Astrocyte of the cerebellum (primary cell): ENCODE measurements at regions not wholly inside any gene's neighbourhood (a gene's known extent, or its start where the extent isn't known, plus 50 kb on each side); places are given as distances from the start of the nearest gene placed in this dataset.
A peak's percentile ranks its signal among the peaks of the same experiment; 100 is the strongest.

Source experiments
- DNase-seq: peaks from one replicate; pipeline ENCODE4 v3.0.0-alpha.2; 2011; ENCODE audit warnings: low read depth
- H3K4me3 ChIP-seq: 2 replicates; pipeline ENCODE4 v1.5.1; 2011; ENCODE audit warnings: mild to moderate bottlenecking, low read depth, low read length, moderate library complexity
- CTCF ChIP-seq: IDR thresholded peaks from 2 replicates; pipeline ENCODE4 v1.5.1; 2012; ENCODE audit warnings: low read length, low read depth, moderate library complexity, mild to moderate bottlenecking; ENCODE audit errors: missing control alignments
- in situ Hi-C: cut with HindIII; loops from 2 replicates; pipeline ENCODE4 v1.10.0; 2017; ENCODE audit warnings: low sequenced_read_pairs

- DNase-seq: no peak
- in situ Hi-C loops: no loop called here
Measured at GRCh38 chr6:48057601-48058000, 53.4 kb downstream of the PTCHD4 start.

GRCh38 chr6:48048451-48049146 lies 62.4 kb downstream of the PTCHD4 start:
- TF ChIP-seq CTCF: no peak
- in situ Hi-C loops: no loop called here
- H3K4me3 ChIP-seq: no peak overlapping the region
- DNase-seq: no peak

More at GRCh38 chr6:48057601-48058000, 53.4 kb downstream of the PTCHD4 start:
- H3K4me3 ChIP-seq: no peak overlapping the region
- no peak for TF ChIP-seq CTCF

- in situ Hi-C loops: no loop called here
- TF ChIP-seq CTCF: no peak
- DNase-seq: no peak
- H3K4me3 ChIP-seq: no peak overlapping the region
Measured at GRCh38 chr6:48041894-48042293, 69.1 kb downstream of the PTCHD4 start.

- TF ChIP-seq CTCF: no peak
- in situ Hi-C loops: no loop called here
- H3K4me3 ChIP-seq: no peak overlapping the region
- no peak for DNase-seq
Measured at GRCh38 chr6:48037946-48038345, 73.1 kb downstream of the PTCHD4 start.

- no peak for TF ChIP-seq CTCF
- peak; percentile 62 for DNase-seq
- H3K4me3 ChIP-seq: no peak overlapping the region
- in situ Hi-C loops: no loop called here
Measured at GRCh38 chr6:48036316-48036715, 74.7 kb downstream of the PTCHD4 start.

- in situ Hi-C loops: no loop called here
- no peak overlapping the region for H3K4me3 ChIP-seq
- TF ChIP-seq CTCF: no peak
- peak; percentile 61 for DNase-seq
Measured at GRCh38 chr6:48032151-48032550, 78.8 kb downstream of the PTCHD4 start.
